ENCODE measurements at regions not wholly inside any gene's neighbourhood (a gene's known extent, or its start where the extent isn't known, plus 50 kb on each side); places are given as distances from the start of the nearest gene placed in this dataset.

DNA sequence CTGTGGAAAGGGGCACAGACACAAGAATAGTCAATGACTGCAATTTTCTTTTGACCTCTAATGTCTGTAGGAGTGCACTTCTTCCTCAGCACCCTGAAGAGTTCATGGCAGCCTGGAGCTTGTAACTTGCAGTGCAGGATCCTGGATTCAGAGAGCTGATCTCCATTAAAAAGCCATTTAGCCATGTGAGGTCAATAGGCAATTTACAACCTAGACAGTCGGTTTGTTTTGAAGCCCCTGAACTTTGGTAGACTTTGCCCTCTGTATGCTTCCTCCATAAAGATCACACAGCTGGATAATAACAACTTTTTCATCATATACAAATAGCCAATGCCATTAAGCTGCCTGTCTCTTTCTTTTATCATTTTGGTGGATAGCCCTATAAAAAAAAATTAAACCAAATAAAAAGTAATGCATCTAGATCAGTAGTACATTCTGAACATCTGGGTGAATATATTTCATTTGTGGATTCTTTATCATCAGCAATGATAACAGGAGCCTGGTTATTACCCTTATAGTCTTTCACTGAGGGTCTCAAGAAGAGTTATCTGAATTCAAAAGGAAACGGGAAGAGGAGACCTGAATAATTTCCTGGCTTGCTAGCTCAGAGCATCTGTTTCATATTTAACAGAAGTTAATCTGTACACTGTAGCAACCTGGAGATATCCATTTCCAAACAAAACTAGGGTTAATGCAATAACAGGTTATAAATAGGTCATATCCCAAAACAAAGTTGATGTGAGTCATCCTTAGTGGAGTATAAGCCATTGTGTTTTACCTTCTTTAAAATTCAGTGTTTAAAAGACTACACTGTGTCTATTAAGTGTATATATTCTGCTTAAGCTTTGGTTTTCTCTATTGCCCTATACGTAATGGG is 193.8 kb upstream of the ACTBL2 start:
- no peak for TF ChIP-seq GATA3 (IDR thresholded peaks at IDR 0.05; ENCODE audit: low read depth, low read length)
- no peak for TF ChIP-seq GATA2 (IDR thresholded peaks at IDR 0.05; ENCODE audit: low read depth, low read length)
